Pancreas (tissue), 10 donors: ENCODE measurements at regions not wholly inside any gene's neighbourhood (a gene's known extent, or its start where the extent isn't known, plus 50 kb on each side); places are given as distances from the start of the nearest gene placed in this dataset.

Source experiments
- ATAC-seq, 4 donors: fragments of 200-7000 bp; cut with Tn5 transposase; one replicate each; pipeline versions ENCODE4 v1.8.0 to v1.9.1; 2020; ENCODE audit warnings: mild to moderate bottlenecking in 4 of 4, moderate library complexity in 4 of 4
- DNase-seq, 6 donors: peaks; one replicate each; pipeline ENCODE4 v3.0.0-alpha.2; 2020
- FAIRE-seq: peaks from 2 replicates; lab custom pipeline; 2012; peaks lifted over from hg19 to GRCh38; lab: Jason Lieb, UNC
- H3K27ac ChIP-seq, 4 donors: fragments of 200-600 bp; sonication (generic); 1 replicate in 3 of 4; 2 replicates in 1 of 4; pipeline versions ENCODE4 v1.5.0 to v1.8.0; 2020
- H3K27me3 ChIP-seq, 4 donors: fragments of 200-600 bp; one replicate each; pipeline ENCODE4 v1.8.0; 2021
- H3K36me3 ChIP-seq, 3 donors: fragments of 200-600 bp; sonication (generic) in 1 of 3; one replicate each; pipeline versions ENCODE4 v1.5.0 to v1.8.0; 2020 to 2021
- H3K4me1 ChIP-seq, 3 donors: fragments of 200-600 bp; one replicate each; pipeline ENCODE4 v1.8.0; 2021
- H3K4me3 ChIP-seq, 4 donors: fragments of 200-600 bp; sonication (generic) in 2 of 4; one replicate each; pipeline versions ENCODE4 v1.5.0 to v1.8.0; 2020 to 2021
- H3K9me3 ChIP-seq, 4 donors: fragments of 200-600 bp; one replicate each; pipeline ENCODE4 v1.8.0; 2021
- WGBS, 2 donors: extraction: QIAGEN DNeasy Blood & Tissue Kit; methylation state at CpG; one replicate each; pipeline ENCODE4 v1.1.7; 2013; 5-methylcytosine and 5-hydroxymethylcytosine counted together
- intact Hi-C, 3 donors: fragments of 100-400 bp; cut with DNase I; formaldehyde crosslinking; loops; one replicate each; pipeline versions ENCODE4 v1.11.1 to v1.14.2; 2022
- TF ChIP-seq, protein P1 (sequence below), 4 donors: fragments of 200-600 bp; sonication (generic) in 3 of 4; IDR thresholded peaks; one replicate each; pipeline versions ENCODE4 v1.5.0 to v1.8.0; 2021; ENCODE audit warnings: antibody characterized with exemption in 4 of 4
- donor health status: healthy with polysubstance abuse.
- donor health status: DM: no; HTN: no; CAD: no; lungs with moderate emphysema.
- donor health status: DM: no; HTN: no; CAD: no.
- donor health status: control.
- donor health status: control.
- donor health status: Bipolar disorder and iron deficiency.
- donor health status: DM: yes; HTN: yes; CAD: no.
- donor health status: DM: no; HTN: no; CAD: no.
- donor health status: DM: no; HTN: no; CAD: no.
- donor health status: DM: yes; HTN: yes; CAD: no.

DNA sequence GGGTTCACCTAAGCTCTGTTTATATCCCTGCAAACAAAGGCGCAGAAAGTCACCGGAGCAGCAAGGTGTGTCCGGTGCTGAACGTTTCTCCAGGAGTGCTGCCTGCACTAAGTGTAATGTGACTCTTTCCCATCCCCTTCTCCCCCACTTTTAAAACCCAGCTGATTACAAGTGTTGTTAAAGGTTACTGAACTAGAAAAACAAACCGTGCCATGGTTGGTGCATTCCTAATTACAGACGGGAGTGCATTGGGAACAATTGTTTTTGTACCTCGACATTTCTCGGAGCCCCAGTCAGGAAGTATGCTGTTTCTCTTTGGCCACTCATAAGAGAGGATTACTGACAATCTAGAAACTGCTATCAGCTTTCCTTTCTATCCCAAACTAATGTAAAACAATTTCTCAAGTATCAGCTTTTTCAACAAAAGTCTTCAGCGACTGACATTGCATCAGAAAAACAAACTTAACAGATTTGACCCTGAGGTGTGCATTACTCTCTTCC is 441.0 kb upstream of the SALL1 start:
- DNase-seq (no peak), ATAC-seq (peak in 2 of 4 donors; percentile 65 to 71), FAIRE-seq (no peak)
- Histone ChIP-seq H3K4me1 (peaks cover 0 to 7% (median 0%) of the 10 kb centered on the region in 3 donors), H3K27ac (no peak overlapping the region), H3K4me3 (no peak overlapping the region), H3K9me3 (no peaks in the 10 kb centered on the region), H3K36me3 (no peaks in the 10 kb centered on the region), H3K27me3 (no peaks in the 10 kb centered on the region)
- intact Hi-C loops: no loop called here
- TF ChIP-seq, protein P1, sequence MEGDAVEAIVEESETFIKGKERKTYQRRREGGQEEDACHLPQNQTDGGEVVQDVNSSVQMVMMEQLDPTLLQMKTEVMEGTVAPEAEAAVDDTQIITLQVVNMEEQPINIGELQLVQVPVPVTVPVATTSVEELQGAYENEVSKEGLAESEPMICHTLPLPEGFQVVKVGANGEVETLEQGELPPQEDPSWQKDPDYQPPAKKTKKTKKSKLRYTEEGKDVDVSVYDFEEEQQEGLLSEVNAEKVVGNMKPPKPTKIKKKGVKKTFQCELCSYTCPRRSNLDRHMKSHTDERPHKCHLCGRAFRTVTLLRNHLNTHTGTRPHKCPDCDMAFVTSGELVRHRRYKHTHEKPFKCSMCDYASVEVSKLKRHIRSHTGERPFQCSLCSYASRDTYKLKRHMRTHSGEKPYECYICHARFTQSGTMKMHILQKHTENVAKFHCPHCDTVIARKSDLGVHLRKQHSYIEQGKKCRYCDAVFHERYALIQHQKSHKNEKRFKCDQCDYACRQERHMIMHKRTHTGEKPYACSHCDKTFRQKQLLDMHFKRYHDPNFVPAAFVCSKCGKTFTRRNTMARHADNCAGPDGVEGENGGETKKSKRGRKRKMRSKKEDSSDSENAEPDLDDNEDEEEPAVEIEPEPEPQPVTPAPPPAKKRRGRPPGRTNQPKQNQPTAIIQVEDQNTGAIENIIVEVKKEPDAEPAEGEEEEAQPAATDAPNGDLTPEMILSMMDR (IDR thresholded peaks at IDR 0.05): no peak
- WGBS, 2 donors: 3 to 6% methylated on average over 9 of the region's 9 CpGs

DNA sequence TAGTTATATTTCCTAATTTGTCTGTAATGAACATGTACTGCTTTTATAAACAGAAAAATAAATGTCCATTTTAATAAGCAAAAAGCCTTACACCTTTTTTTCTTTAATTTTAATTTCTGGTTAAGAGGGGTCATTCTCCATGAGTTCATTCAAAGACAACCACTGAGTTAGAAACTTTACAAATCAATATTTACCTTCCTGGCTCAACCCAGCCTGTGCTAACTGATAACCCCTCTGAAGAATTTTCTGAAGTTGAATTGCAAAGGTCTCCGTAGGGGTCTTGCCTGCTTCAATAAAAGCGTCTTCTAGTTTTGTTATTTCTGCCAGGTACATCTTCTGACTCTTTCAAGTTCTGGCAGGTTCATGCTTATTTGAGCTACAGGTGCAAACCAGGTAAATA is 440.4 kb upstream of the SALL1 start:
- H3K4me3 ChIP-seq: no peak overlapping the region
- H3K4me1 ChIP-seq: peaks cover 0 to 7% (median 0%) of the 10 kb centered on the region in 3 donors
- intact Hi-C loops: no loop called here
- no peaks in the 10 kb centered on the region for H3K9me3 ChIP-seq
- DNase-seq (no peak), FAIRE-seq (no peak), ATAC-seq (peak in 2 of 4 donors; percentile 8 to 51)
- WGBS, 2 donors: 0 to 3% methylated on average over 2 of the region's 2 CpGs
- H3K27ac ChIP-seq: no peak overlapping the region
- no peaks in the 10 kb centered on the region for H3K27me3 ChIP-seq
- TF ChIP-seq, protein P1 (IDR thresholded peaks at IDR 0.05): no peak
- H3K36me3 ChIP-seq: no peaks in the 10 kb centered on the region

DNA sequence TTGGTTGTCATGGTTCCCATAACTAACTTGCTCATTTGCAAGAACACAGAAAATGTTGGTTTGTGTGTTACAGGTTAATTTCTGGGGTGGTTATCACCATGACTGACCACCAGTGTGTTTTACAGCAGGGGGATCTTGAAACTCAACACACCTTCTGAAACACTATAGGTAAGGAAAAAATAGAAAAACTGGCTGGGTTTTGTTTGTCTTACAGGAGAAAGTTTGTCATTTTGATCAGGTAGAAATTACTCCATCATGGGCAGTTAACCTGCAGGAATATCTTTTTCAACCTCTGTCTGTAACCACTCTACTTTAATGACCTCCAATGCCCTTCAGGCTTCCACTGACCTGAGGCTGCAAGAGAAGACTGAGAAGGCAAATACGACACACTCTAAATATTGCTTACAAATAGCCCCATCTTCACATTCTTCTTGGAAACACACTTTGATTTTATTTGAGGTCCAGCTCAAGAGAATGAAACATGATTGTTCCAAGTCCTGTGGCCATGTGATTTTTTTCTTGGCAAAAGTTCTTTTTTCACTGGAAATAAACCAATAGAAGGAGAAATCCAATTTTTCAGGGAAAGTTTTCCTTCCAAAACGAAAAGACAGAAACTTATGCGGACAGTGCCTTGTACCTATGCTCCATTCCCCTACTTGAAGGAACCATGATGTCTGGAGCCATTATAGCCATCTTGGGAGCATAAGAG is 428.7 kb upstream of the SALL1 start:
- DNase-seq (no peak), ATAC-seq (no peak), FAIRE-seq (no peak)
- no peaks in the 10 kb centered on the region for H3K4me1 ChIP-seq
- H3K27me3 ChIP-seq: peaks cover 0 to 3% (median 0%) of the 10 kb centered on the region in 4 donors
- no peaks in the 10 kb centered on the region for H3K36me3 ChIP-seq
- intact Hi-C loops: no loop called here
- no peak overlapping the region for H3K27ac ChIP-seq
- TF ChIP-seq, protein P1 (IDR thresholded peaks at IDR 0.05): no peak
- no peak overlapping the region for H3K4me3 ChIP-seq
- H3K9me3 ChIP-seq: no peaks in the 10 kb centered on the region
- 60 to 72% methylated on average over 3 of the region's 3 CpGs for WGBS, 2 donors

DNA sequence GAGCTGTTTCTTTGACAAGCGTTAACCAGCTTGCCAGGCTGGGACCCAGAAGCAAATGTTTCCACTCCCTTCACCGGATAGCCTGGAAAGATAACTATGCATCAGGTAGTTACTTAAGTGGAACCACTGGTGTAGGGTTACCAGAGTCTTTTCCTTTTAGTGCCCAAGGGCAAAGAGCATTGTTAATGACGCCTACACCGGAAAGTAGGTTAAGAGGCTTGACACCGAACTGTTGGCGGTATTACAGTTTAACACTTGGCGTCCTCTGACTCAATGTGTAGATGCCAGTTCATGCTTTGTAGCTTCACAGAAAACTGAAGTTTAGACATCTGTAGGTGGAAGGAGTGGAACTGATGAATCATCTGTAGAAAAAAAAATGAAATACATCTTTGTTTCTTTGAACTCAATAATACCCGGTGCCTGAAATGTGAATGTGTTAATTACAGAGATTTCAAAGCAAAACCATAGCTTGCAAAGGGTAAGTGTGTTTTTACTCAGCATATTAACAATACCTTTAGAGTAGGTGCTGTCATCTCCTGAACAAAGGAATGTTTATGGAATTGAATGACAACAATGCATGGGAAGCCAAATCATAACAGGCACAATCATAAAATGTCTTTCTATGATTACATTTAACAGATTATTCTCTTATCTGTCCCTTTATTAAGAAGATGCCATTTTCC is 426.7 kb upstream of the SALL1 start:
- DNase-seq (no peak), FAIRE-seq (no peak), ATAC-seq (no peak)
- Histone ChIP-seq H3K4me3 (no peak overlapping the region), H3K27me3 (peaks cover 0 to 5% (median 2%) of the 10 kb centered on the region in 4 donors), H3K4me1 (no peaks in the 10 kb centered on the region), H3K36me3 (no peaks in the 10 kb centered on the region), H3K9me3 (no peaks in the 10 kb centered on the region), H3K27ac (no peak overlapping the region)
- TF ChIP-seq, protein P1 (IDR thresholded peaks at IDR 0.05): no peak
- 35 to 39% methylated on average over 8 of the region's 8 CpGs for WGBS, 2 donors
- intact Hi-C loops: no loop called here
